GM21825 (cell line): ENCODE measurements at regions not wholly inside any gene's neighbourhood (a gene's known extent, or its start where the extent isn't known, plus 50 kb on each side); places are given as distances from the start of the nearest gene placed in this dataset.
"Not testable (repeated sequence)": the region's sequence is repeated elsewhere in the genome, so short reads cannot be mapped to it uniquely, and the experiment has no call there.

Source experiments
- ATAC-seq: cut with Tn5 transposase; IDR thresholded peaks from one replicate; pipeline ENCODE4 v1.9.1; 2021; ENCODE audit warnings: mild to moderate bottlenecking, moderate library complexity; ENCODE audit not compliant: unreplicated experiment

DNA sequence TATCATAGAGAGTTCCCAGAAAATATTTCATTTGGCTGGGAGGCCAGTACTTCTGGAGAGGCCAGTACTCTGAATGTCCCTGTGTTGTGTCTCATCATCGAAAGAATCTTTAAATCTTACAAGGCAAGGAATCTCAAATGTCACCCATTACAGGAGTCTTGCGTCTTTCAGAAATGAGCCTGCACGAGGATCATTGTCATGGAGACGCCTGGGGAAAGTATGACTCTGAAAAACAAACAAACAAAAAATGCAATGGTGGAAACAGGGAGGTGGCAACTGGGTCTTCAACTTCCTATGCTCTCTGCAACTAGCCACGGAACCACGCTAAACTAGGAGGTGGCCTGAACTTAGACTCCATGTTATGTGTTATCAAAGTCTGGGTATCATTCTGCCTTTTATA is 804.6 kb downstream of the EPHA3 start:
- no peak for ATAC-seq

DNA sequence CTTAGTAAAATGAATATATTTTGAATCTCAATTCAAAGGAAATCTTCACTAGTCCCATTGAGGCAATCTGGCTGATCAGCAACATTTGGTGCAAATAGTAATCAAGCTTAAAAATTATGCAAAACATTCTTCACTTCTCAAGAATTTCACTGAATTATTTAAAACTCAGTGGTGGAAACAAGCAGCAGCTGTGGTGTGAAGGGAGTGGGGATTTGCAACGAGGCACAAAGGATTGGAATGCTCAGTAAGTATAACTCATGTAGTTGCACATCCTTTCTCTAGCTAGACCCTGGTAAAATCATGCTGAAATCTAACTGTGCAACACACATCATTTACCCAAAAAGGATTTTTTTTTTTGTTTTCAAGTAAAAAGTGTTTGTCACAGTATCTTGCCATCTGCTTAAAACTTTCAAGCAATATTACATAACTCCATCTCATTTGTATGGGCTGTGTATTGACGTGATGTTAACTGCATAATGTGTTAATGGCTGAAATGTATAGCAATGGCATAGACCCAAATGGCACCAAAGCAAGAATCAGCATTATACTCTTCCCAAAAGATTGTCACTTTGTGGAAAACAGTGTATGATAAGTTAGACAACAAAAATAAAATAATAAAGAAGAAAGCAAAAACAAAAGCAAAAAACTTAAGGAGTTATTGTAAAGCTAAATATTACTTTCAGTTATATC is 816.6 kb downstream of the EPHA3 start:
- ATAC-seq, result no peak

DNA sequence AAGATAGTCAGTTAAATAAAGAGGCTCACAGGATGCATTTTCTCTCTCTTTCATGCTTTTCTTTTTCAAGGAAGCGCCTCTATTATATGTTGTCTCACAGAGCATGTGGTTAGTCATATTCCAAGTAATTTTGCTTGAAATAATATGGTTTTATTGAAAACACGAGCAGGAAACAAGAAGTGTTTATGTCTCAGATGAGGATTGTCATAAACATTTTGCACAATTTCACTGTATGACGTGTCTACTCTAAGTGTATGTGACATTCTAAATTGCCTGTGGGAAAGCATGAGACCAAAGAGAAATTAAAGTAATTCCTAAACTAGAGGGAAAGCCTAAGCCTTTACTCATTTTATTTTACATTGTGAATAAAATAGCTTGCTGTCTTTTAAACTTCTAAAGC is 818.6 kb downstream of the EPHA3 start:
- no peak for ATAC-seq

DNA sequence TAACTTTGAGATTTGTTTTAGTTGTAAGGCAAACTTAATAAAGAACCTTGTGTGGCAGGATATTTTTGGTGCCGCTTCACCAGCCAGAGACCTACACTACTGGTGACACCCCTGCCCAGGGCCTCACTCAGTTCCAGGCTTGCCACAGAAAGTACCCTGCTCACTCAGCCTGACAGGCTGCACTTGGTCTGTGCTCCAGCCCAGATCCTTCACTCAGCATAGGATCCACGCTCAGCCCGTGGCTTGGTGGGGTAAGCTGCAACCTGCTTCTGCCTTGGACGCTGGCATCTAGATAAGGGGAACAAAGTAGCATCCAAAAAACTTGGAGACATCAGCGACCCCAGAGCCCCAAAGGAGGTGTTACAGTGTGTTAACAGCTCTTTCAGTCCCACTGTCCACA is 825.5 kb downstream of the EPHA3 start:
- ATAC-seq, result no peak

DNA sequence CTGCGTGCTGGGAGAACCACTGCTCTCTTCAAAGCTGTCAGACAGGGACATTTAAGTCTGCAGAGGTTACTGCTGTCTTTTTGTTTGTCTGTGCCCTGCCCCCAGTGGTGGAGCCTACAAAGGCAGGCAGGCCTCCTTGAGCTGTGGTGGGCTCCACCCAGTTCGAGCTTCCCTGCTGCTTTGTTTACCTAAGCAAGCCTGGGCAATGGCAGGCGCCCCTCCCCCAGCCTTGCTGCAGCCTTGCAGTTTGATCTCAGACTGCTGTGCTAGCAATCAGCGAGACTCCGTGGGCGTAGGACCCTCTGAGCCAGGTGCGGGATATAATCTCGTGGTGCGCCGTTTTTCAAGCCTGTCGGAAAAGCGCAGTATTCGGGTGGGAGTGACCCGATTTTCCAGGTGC is 837.0 kb downstream of the EPHA3 start:
- not testable (repeated sequence) for ATAC-seq

DNA sequence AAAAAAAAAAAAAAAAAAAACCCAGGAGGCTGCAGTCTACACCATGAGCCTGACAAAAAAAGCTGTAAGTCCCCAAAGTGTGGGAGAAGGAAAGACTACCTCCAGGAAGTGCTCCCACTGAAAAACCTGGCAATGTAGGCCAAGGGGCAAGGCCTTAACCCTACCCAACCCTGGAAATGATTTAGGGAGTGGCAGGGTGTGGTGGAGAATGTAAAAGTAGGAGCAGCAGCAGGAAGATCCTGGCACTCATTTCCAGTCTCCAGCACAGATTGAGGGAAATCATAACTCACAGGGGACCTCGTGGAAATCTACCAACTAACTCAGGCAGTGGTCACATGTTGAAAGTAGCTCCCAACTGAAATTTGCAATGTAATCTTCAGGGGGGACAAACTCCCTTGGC is 839.5 kb downstream of the EPHA3 start:
- ATAC-seq, result no peak

DNA sequence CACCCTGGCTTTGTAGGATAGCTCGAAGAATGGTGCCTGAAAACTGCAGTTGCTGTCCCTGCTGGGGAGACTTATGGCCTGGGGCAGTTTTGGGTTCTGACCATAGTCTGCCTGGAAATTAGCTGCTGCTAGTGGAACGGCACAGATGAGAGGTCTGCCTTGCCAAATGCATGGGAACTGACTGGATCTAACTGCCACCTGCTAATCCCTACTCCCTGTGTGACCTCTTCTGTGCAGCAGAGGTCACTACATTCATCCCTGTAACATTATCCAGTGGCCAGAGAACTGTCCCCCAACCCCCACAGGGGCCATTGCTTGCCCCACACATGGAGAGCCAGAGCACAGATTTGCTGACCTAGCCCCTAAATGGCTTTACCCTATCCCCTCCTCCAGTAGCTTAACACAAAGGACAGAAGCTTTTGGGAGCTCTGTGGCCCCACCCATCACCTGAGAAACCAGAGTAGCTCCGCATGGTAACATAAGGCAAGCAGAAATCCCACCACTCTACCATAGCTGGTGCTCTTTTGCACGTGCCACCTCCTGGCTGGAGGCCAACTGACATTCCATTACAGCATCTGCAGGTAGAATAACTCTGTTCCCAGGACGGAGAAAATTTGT is 840.0 kb downstream of the EPHA3 start:
- ATAC-seq, result no peak

DNA sequence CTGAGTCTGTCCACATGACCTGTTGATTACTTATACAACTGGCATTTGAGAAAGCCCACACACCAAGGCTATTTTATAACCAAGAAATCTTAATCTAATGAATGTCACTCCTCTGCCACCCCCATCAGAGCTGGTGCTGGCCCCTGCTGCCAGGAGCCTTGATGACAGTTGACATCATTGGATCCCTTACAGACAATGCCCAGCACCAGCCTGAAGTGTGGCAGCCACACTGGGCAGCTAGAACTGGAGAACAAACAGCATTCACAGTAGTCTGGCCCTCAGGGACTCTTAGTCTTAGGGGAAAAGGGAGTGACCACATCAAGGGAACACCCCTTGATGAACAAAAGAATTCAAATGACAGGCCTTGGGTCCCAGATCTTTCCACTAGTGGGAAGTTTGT is 840.6 kb downstream of the EPHA3 start:
- ATAC-seq, result no peak

DNA sequence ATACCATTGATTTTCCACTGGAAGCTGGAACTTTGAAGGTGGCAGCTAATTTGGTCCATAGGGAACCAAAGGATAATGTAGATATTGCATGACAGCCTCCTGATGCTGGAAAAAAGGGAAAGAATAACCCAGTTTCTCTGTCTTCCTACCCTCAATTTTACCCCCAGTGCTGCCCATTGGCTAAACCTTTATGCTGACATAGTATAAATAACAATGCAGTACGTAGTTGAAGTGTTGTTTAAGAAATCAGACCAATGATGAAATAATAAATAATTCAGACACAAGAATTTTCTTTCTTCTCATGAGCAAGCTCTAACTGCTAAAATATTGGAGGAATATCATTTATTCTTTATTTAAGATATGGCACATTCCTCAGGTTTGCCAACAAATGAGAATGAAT is 843.4 kb downstream of the EPHA3 start:
- ATAC-seq, result no peak

DNA sequence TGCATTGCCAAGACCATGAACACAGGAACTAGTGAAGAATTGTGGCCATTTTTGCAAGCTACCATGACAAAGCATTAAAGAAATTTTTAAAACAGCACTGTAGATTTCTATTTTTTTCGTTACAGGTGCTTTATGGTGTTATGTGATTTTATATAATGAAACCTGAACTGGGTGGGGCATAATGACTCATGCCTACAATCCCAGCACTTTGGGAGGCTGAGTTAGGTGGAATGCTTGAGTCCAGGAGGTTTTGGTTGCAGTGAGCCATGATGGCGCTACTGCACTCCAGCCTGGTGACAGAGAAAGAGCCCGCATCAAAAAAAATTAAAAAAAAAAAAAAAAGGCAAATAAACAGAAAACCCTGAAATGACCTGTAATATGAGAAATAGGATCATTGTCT is 846.7 kb downstream of the EPHA3 start:
- ATAC-seq, result no peak

DNA sequence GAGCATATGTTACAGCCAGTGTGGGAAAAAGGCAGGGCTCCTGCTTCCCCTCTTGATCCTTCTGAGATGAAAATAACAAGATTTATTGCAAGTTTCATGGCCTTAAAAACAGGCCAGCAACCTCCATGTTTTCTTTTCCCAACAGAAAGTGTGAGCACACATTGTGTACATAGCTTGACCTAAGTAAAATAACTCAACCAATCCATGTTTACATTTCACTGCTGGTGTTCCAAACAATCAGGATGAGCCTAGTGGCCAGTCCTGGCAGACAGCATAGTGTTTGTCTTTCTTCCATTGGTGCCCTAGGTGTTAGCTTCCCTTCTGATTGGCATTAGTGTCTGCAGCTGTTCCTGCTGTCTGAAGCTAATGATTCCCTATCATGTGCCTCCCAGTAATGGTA is 847.7 kb downstream of the EPHA3 start:
- ATAC-seq, result no peak

DNA sequence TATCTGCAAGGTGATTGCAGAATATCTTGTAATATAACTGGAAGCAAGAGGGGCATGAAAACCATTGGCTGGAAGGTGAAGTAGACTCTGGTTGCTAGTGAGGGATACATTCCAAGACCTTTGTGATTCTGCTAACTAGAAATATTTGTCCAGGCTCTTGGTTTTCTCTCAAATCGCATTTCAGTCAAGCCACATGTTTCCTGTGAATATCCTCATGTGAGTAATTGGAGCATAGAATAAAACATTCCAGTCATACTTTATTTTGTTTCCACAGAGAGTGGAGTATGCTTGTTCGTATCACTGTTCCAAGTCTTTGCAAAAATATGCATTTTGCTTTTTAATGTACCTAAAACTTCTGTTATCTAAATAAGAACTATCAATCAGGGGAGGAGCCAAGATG is 850.0 kb downstream of the EPHA3 start:
- no peak for ATAC-seq

DNA sequence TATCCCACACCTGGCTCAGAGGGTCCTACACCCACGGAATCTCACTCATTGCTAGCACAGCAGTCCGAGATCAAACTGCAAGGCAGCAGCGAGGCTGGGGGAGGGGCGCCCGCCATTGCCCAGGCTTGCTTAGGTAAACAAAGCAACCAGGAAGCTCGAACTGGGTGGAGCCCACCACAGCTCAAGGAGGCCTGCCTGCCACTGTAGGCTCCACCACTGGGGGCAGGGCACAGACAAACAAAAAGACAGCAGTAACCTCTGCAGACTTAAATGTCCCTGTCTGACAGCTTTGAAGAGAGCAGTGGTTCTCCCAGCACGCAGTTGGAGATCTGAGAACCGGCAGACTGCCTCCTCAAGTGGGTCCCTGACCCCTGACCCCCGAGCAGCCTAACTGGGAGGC is 850.7 kb downstream of the EPHA3 start:
- not testable (repeated sequence) for ATAC-seq

DNA sequence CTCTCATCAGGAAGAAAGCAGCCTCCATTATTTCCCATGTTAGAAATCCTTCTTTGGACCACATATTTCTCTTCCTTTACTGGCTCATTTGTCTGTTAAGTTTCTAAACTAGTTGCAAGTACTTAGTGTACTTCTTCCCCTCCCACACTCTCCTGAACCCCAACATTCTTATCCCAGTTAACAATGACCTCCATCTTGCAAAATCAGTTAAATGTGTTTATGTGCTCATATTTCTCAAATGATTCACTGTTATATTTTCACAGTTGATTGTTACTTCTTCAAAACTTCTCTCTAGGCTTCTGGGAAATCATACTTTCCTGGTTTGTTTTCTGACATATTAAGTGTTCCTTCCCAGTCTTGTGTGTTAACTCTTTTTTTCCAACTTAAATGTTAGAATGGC is 856.9 kb downstream of the EPHA3 start:
- ATAC-seq, result no peak

DNA sequence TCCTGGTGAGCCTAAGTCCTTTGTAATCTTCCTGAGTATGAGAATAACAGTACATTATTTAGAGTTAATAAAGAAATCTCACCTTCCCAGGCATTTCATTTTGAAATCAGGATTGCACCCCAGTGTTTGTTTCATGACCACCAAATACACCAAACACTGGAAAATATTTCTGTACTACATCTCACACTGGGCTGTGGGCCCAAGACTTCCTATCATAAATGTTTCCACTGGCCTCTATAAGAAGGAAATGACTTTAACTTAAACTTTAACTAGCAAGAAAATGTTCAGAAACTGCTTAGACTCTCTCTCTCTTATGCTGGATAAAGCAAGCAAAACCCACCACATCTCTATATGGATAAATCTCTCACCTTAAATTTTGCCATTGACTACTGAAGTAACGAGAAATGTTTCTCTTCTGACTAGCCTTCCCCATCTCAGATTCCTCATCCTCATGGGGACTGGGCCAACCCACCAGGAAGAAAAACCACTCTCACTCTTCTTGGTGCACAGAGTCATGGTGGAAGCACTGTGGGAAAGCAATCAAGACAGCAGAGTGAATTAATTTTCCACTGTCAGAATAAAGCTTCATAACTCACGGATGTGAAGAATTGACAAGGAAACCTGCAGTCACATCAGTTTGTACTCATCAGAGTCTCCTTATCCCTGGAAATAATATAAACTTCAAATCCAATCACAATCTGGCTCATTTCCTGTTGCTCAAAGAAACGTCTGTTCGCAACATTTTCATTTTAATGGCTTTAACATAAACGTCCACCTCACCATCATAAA is 859.6 kb downstream of the EPHA3 start:
- no peak for ATAC-seq

DNA sequence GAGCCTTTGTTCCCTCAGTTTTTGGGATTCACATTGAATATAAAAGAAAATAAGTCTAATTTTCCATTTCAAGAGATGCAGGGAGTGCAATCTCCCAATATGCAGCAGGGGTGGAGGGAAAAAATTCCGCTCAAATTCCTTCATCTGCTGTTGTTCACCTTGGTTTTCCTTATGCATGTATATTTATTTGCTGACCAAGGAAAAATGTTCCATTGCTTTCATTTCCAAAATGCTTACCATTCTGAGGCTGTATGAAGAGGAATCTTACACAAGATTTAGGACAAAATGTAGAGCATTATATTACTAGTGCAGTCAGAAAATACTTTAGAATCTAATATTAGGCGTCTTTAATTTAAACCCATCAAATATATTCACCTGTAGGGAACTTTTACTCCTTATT is 863.9 kb downstream of the EPHA3 start:
- no peak for ATAC-seq

DNA sequence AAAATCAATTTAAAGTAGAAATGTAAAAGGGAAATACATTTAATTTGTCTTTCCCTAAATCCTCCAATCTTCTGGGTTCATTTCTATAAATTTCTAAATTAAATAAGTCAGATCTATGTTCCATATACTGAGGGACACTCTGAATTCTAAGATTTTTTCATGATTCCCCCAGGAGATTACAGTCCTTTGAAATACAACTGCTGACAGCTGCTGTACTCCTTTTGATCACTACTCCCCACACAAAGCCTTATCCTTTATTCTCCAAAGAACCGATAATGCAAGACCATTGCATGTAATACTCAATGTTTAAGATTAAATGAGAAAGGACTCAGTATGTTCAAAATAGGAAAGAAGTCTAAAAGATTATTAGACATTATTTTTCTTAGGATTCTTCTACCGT is 865.7 kb downstream of the EPHA3 start:
- no peak for ATAC-seq

DNA sequence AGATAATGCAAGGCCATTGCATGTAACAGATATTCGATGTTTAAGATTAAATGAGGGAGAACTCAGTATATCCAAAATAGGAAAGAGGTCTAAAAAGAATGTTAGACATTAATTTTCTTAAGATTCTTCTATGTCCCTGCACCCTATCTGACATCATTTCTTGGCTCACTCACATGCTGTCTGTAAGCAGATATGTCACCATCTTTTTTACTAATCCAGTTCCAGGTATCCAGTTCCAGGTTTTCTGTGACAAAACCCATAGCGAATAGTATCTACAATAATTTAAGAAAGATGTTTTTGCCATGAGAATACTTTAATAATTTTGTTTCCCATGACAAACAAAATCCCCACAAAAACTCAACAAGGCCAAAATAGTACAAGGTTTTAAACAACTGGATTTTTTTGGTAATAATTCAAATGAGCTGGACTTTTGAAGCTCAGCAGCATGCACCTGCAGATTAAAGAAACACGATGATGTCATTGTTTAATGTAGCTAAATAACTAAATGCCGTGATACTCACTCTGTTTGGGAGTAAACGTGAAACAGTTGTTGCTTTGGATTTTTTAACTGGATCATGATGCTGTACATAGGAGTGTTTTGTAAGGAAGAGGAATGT is 867.6 kb downstream of the EPHA3 start:
- ATAC-seq, result no peak

DNA sequence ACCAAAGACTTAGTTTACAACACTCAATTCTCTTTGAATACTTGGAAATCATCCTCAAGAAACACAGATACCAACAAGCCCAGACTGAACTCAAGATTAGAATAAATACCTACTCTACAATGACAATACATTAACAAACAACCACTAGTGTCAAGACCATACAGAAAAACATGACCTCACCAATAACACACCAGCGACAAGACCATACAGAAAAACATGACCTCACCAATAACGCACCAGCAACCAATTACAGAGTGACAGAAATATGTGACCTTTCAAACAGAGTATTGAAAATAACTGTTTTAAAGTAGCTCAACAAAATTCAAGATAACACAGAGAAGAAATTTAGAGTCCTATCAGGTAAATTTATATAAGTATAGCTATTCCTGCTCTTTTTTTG is 876.0 kb downstream of the EPHA3 start:
- ATAC-seq, result no peak

DNA sequence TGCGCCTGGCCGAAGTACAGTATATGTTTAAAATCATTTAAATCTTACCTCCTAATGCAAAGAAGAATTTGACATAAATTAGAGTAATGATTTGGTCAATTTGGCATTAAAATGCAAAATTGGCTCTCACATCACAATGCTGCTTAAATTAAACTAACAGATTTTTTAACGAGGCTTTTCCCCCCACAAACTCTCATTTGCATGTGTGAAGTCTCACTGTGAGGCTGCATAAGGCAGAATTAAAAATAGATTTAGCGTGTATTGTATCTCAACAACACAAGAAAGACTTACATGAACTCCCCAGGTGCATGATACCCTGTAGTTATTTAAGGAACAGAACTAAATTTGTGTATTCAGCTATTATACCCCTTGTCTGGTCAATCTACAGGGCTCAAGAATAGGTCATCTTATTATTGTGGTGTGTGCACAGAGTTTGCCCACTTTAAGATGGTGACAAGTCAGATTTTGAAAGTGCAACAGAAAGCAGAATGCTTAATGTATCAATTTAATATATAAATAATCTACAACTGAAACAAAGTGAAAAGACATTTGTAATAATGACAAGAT is 897.9 kb downstream of the EPHA3 start:
- ATAC-seq, result no peak

DNA sequence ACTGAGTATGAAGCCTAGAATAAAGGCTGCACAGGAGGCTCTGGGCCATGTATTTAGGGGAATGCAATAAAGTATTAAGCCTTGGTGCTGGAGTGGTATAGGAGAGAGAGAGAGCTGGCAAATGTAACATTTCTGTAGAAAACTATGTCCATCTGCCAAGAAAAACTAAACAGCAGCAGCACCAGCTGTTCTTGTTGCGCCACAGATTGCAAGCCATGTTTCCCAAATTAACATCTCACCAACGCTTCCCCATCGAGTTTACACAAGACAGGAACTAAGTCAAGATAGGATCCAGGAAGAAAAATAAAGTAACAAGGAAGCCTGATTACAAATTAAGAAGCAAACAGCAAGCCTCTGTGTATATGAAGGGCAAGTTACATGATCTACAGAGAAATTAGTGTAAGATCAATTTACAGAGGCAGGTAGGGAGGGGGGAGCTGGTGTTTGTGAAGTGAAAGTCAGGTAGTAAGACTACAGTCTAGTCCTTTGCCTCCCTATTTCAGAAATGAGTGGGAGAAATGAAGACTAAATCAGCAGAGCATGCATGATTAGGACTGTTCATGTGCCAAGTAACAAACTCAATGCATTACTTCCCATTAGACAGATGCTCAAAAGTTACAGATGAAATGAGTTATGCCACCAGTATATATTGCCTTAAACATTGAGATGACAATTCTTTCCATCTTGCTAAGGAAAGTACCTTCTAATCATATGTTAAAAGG is 900.5 kb downstream of the EPHA3 start:
- no peak for ATAC-seq
